ENCODE measurements at regions not wholly inside any gene's neighbourhood (a gene's known extent, or its start where the extent isn't known, plus 50 kb on each side); places are given as distances from the start of the nearest gene placed in this dataset.

DNA sequence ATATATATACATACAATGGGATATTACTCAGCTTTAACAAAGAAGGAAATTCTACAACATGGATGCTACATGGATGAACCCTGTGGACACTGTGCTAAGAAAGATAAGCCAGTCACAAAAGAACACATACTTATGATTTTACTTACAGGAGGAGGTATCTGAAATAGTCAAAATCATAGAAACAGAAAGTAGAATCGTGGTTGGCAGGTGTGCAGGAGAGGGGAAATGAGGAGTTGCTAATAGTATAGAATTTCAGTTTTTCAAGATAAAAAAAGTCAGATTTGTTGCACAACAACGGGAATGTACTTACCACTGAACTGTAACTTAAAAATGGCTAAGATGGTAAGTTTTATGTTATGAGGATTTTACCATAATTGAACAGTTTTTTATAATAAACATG is 706.3 kb downstream of the TFAP2A start:
- TF ChIP-seq, protein P1, sequence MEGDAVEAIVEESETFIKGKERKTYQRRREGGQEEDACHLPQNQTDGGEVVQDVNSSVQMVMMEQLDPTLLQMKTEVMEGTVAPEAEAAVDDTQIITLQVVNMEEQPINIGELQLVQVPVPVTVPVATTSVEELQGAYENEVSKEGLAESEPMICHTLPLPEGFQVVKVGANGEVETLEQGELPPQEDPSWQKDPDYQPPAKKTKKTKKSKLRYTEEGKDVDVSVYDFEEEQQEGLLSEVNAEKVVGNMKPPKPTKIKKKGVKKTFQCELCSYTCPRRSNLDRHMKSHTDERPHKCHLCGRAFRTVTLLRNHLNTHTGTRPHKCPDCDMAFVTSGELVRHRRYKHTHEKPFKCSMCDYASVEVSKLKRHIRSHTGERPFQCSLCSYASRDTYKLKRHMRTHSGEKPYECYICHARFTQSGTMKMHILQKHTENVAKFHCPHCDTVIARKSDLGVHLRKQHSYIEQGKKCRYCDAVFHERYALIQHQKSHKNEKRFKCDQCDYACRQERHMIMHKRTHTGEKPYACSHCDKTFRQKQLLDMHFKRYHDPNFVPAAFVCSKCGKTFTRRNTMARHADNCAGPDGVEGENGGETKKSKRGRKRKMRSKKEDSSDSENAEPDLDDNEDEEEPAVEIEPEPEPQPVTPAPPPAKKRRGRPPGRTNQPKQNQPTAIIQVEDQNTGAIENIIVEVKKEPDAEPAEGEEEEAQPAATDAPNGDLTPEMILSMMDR (conservative IDR thresholded peaks at IDR 0.05; ENCODE audit: low read depth, low read length) = no peak
- TF ChIP-seq EZH2 (IDR thresholded peaks at IDR 0.05; ENCODE audit: low read length, unreplicated experiment) = no peak

All from PC-3 (cell line).